GM06990 (cell line): ENCODE measurements at regions not wholly inside any gene's neighbourhood (a gene's known extent, or its start where the extent isn't known, plus 50 kb on each side); places are given as distances from the start of the nearest gene placed in this dataset.

ENCODE experiments used
- DNase-seq: peaks from one replicate; pipeline ENCODE4 v3.0.0-alpha.2; 2011; ENCODE audit not compliant: insufficient read length; ENCODE audit errors: extremely low read depth
- H3K27me3 ChIP-seq: replicated peaks from 2 replicates; pipeline ENCODE4 v1.6.0; 2011; ENCODE audit warnings: low read length; ENCODE audit not compliant: control insufficient read depth, insufficient read depth
- H3K36me3 ChIP-seq: 2 replicates; pipeline ENCODE4 v1.5.1; 2011; ENCODE audit warnings: low read length; ENCODE audit not compliant: control insufficient read depth, insufficient read depth
- H3K4me3 ChIP-seq: replicated peaks from 2 replicates; pipeline ENCODE4 v1.5.1; 2011; ENCODE audit warnings: low read depth, mild to moderate bottlenecking, control low read depth, low read length
- TF ChIP-seq, protein P1 (sequence below): IDR thresholded peaks from 2 replicates; pipeline ENCODE4 v1.5.1; 2011; ENCODE audit warnings: low read length, control low read depth, mild to moderate bottlenecking, inconsistent platforms; ENCODE audit not compliant: insufficient read depth, poor library complexity, severe bottlenecking

DNA sequence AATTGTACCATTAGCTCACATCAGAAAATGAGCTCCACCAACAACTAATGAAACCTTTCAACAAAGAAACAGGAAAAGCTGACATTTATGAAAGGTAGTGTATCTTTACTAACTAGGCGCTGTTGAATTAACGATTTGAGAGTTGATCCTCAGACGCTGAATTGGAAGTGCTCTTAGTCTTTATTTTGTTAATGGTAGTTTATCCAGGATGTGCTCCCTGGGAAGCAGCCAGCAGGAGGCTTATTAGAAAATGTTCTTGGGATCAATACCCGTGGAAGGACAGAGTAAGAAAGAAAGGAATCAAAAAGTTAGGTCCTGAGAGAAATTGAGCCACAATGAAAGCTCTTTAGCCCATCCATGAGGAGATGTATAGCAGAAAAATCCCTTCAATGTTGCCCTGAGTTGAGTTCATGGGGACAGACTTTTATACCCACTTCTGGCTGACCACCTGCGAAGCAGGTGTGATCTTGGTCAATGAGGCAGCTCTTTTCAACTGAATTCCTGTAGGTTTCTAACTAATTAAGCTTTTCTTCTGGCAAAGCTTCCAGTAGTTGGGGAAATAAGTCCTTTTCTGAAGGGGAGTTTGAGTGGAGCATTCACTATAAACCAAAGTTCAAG lies 492.6 kb upstream of the REG3G start:
- no peaks in the 10 kb centered on the region for H3K36me3 ChIP-seq
- H3K4me3 ChIP-seq: no peak overlapping the region
- H3K27me3 ChIP-seq: no peaks in the 10 kb centered on the region
- no peak for DNase-seq
- TF ChIP-seq, protein P1, sequence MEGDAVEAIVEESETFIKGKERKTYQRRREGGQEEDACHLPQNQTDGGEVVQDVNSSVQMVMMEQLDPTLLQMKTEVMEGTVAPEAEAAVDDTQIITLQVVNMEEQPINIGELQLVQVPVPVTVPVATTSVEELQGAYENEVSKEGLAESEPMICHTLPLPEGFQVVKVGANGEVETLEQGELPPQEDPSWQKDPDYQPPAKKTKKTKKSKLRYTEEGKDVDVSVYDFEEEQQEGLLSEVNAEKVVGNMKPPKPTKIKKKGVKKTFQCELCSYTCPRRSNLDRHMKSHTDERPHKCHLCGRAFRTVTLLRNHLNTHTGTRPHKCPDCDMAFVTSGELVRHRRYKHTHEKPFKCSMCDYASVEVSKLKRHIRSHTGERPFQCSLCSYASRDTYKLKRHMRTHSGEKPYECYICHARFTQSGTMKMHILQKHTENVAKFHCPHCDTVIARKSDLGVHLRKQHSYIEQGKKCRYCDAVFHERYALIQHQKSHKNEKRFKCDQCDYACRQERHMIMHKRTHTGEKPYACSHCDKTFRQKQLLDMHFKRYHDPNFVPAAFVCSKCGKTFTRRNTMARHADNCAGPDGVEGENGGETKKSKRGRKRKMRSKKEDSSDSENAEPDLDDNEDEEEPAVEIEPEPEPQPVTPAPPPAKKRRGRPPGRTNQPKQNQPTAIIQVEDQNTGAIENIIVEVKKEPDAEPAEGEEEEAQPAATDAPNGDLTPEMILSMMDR: no peak

DNA sequence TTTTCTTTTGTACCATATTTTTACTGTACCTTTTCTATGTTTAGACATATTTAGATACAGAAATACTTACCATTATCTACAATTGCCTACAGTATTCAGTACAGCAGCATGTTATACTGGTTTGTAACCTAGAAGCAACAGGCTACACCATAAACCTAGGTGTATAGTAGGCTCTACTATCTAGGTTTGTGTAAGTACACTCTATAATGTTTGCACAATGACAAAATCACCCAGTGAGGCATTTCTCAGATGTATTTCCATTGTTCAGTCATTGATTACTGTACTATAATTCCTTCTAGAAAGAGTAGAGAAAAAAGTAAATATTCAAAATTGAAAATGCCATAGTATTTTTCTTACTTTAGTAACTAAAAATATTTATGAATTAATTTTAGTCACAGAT lies 490.1 kb upstream of the REG3G start:
- TF ChIP-seq, protein P1: no peak

DNA sequence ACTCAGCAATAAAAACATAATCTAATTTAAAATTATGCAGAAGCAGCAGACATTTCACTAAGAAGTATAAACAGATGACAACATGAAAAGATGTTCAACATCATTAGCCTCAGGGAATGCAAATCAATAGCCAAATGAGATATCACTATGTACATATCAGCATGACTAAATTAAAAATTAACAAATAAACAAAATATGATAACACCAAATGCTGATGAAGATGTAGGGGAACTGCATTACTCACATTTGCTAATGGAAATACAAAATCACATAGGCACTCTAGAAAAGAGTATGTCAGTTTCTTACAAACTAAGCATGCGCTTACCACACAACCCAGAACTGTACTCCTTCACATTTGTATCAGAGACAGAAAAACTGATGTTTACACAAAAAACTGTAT lies 487.2 kb upstream of the REG3G start:
- Histone ChIP-seq H3K27me3 (no peaks in the 10 kb centered on the region), H3K36me3 (no peaks in the 10 kb centered on the region), H3K4me3 (no peak overlapping the region)
- TF ChIP-seq, protein P1: no peak
- no peak for DNase-seq

More for the DNA sequence above, 490.1 kb upstream of the REG3G start:
- no peak overlapping the region for H3K4me3 ChIP-seq
- no peaks in the 10 kb centered on the region for H3K27me3 ChIP-seq
- no peak for DNase-seq
- H3K36me3 ChIP-seq: no peaks in the 10 kb centered on the region

DNA sequence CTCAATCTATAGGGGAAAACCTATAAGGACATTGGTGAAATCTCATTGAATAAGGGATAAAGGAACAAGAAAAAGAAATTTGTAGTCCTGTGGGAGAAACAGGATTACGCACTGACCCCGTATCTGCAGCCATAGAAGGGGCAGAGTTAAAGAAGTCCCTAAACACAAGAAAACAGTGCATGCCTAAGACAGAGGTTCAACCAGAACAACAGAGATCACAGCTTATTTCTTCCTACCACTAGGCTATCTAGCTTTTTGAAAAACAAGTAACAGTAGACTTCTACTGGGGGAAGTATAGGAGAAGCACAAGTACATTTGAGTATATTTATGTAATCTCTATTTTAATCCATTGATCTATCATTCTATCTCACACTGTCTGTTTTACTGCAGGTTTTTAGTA lies 485.2 kb upstream of the REG3G start:
- no peak for DNase-seq
- Histone ChIP-seq H3K36me3 (no peaks in the 10 kb centered on the region), H3K4me3 (no peak overlapping the region), H3K27me3 (no peaks in the 10 kb centered on the region)
- TF ChIP-seq, protein P1: no peak

DNA sequence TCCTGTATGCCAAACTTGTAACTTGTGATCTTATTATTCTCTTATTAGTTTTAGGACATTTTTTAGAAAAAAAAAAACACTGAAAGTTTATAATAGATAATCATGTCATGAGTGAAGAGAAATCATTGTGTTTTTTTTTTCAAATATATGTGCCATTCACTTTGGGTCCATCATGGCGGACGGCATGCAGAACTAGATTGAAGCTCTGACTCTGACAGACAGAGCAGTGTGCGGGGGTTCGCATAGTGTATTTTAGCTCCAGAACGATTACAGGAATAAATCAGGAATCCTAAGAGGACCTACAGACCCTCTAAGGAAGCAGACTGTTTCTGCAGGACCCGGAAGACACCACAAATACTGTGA lies 484.4 kb upstream of the REG3G start:
- Histone ChIP-seq H3K27me3 (no peaks in the 10 kb centered on the region), H3K4me3 (no peak overlapping the region), H3K36me3 (no peaks in the 10 kb centered on the region)
- no peak for DNase-seq
- TF ChIP-seq, protein P1: no peak
